GM12873 (cell line): ENCODE measurements at regions not wholly inside any gene's neighbourhood (a gene's known extent, or its start where the extent isn't known, plus 50 kb on each side); places are given as distances from the start of the nearest gene placed in this dataset.

Experiments
- CTCF ChIP-seq: IDR thresholded peaks from 2 replicates; pipeline ENCODE4 v1.5.1; 2012; ENCODE audit warnings: low read depth, mild to moderate bottlenecking, moderate library complexity, low read length, control low read depth; ENCODE audit not compliant: insufficient read depth; ENCODE audit errors: missing control alignments

GRCh38 chr21:35405981-35406380, 356.9 kb upstream of the RUNX1 start:
- no peak for TF ChIP-seq CTCF

GRCh38 chr21:35404247-35404646, 355.1 kb upstream of the RUNX1 start:
- TF ChIP-seq CTCF: no peak

GRCh38 chr21:35402061-35402460, 353.0 kb upstream of the RUNX1 start:
- no peak for TF ChIP-seq CTCF

- TF ChIP-seq CTCF: no peak
Measured at GRCh38 chr21:35401476-35401875, 352.4 kb upstream of the RUNX1 start.

- peak; percentile 66 for TF ChIP-seq CTCF
Measured at GRCh38 chr21:35400233-35400939, 351.3 kb upstream of the RUNX1 start.

GRCh38 chr21:35399706-35400105, 350.6 kb upstream of the RUNX1 start:
- no peak for TF ChIP-seq CTCF

- no peak for TF ChIP-seq CTCF
Measured at GRCh38 chr21:35399002-35399530, 350.0 kb upstream of the RUNX1 start.
